GM13977 (cell line): ENCODE measurements at regions not wholly inside any gene's neighbourhood (a gene's known extent, or its start where the extent isn't known, plus 50 kb on each side); places are given as distances from the start of the nearest gene placed in this dataset.
A peak's percentile ranks its signal among the peaks of the same experiment; 100 is the strongest.

Experiments used
- DNase-seq: peaks from one replicate; pipeline ENCODE4 v3.0.0; 2012; ENCODE audit warnings: low spot score
- CTCF ChIP-seq: IDR thresholded peaks from 2 replicates; pipeline ENCODE4 v1.5.1; 2012; ENCODE audit warnings: mild to moderate bottlenecking, control low read depth; ENCODE audit not compliant: insufficient read depth; ENCODE audit errors: extremely low read depth, missing control alignments
- in situ Hi-C: fragments of 300-500 bp; cut with MboI; formaldehyde crosslinking; loops from one replicate; pipeline ENCODE4 v1.12.0; 2022; ENCODE audit warnings: low sequenced_read_pairs, low pct_unique_long_range_greater_than_20kb, mixed read lengths, inconsistent platforms; ENCODE audit not compliant: unreplicated experiment

DNA sequence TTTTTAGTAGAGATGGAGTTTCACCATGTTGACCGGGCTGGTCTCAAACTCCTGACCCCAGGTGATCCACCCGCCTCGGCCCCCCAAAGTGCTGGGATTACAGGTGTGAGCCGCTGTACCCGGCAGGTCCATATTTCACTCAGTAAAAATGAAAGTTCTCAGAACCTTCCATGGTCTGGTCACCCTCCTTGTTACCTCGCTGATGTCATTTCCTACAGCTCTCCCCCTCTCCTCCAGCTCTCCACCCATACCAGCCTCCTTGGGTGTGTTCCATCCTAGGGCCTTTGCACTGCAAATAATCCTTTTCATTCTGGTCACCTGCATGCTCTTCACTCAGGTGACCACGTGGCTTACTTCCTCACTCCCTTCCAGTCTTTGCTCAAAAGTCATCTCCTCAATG, 78.2 kb upstream of the TNFSF11 start:
- in situ Hi-C loops, result loop anchor here (25.0 kb wide), 1 partner anchor 158 kb away; no protein-coding TSS in a partner anchor
- no peak for TF ChIP-seq CTCF
- DNase-seq, result no peak

DNA sequence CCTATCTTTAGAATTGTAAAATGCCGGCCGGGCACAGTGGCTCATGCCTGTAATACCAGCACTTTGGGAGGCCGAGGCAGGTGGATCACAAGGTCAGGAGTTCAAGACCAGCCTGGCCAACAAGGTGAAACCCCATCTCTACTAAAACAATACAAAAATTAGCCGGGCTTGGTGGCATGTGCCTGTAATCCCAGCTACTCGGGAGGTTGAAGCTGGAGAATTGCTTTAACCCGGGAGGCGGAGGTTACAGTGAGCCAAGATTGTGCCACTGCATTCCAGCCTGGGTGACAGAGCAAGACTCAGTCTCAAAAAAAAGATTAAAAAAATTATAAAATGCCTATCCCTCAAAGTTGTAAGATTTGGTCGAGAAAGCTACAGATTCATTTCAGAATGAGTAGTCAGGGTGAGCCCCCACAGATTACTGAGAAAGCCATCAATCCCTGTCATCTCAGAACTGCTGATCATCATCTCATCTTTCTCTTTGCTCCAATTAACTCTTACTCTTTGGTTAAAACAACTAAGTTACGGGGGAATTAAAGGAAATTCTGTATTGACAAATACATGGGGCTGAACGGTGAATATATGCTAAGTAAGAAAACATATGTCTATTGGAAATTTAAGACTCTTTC, 76.9 kb upstream of the TNFSF11 start:
- peak; percentile 48 for DNase-seq
- in situ Hi-C loops, result loop anchor here (25.0 kb wide), 1 partner anchor 160 kb away; no protein-coding TSS in a partner anchor

- DNase-seq, result peak; percentile 30
- in situ Hi-C loops, result loop anchor here (25.0 kb wide), 1 partner anchor 160 kb away; no protein-coding TSS in a partner anchor
- no peak for TF ChIP-seq CTCF
Observed at GRCh38 chr13:42497798-42498197, 76.2 kb upstream of the TNFSF11 start.

- DNase-seq, result no peak
- in situ Hi-C loops, result loop anchor here (25.0 kb wide), 1 partner anchor 161 kb away; no protein-coding TSS in a partner anchor
Observed at GRCh38 chr13:42498521-42498920, 75.4 kb upstream of the TNFSF11 start.

More at GRCh38 chr13:42498521-42498920, 75.4 kb upstream of the TNFSF11 start:
- TF ChIP-seq CTCF, result peak; percentile 31
